ELR (cell line): ENCODE measurements at regions not wholly inside any gene's neighbourhood (a gene's known extent, or its start where the extent isn't known, plus 50 kb on each side); places are given as distances from the start of the nearest gene placed in this dataset.

Experiments used
- DNase-seq: peaks from one replicate; pipeline ENCODE4 v3.0.0-alpha.2; 2015; ENCODE audit warnings: low read depth

- DNase-seq = no peak
Observed at GRCh38 chr2:239883326-239884050, 141.7 kb downstream of the NDUFA10 start.

DNA sequence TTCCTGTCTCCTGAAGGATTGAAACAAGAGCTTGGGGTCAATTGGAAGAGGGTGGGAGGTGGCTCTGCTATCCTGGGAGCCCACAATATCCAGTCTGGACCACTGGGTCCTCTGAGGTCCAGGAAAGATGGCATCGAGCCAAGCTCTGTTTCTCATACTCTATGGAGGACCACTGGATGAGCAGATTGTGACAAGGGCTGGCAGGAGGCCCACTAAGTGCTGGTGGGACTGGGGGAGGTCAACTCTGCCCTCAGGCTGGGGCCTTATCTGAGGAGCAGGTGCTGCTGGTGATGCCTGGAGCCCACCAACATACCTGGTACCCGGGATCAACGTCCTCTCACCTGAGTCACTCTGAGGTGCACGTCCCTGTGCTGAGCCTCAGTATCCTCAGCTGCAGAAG is 142.4 kb downstream of the NDUFA10 start:
- no peak for DNase-seq

- peak; percentile 30 for DNase-seq
Observed at GRCh38 chr2:239882331-239882732, 142.8 kb downstream of the NDUFA10 start.

GRCh38 chr2:239881561-239882320 is 143.4 kb downstream of the NDUFA10 start:
- no peak for DNase-seq

DNA sequence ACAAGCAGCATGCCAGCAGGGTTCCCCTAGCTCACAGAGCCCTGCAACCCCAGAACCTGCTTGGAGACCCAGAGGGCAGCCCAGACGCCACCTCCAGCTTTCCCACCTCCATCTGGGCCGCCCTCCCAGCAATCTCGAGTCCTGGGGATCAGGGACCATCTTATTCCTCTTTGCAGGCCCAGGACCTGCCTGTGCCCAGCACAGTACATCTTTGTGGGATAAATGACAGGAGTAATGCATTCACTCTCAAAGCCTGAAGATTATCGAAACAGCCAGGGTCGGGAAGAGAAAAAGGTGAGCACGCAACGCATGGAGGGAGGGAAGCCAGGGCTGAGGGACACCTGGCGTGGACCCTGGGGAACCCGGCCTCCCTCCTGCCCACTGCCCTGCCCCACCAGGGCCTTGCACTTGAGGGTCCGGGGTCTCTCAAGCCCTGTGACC is 144.1 kb downstream of the NDUFA10 start:
- no peak for DNase-seq

- no peak for DNase-seq
Observed at GRCh38 chr2:239880396-239880795, 144.7 kb downstream of the NDUFA10 start.

DNA sequence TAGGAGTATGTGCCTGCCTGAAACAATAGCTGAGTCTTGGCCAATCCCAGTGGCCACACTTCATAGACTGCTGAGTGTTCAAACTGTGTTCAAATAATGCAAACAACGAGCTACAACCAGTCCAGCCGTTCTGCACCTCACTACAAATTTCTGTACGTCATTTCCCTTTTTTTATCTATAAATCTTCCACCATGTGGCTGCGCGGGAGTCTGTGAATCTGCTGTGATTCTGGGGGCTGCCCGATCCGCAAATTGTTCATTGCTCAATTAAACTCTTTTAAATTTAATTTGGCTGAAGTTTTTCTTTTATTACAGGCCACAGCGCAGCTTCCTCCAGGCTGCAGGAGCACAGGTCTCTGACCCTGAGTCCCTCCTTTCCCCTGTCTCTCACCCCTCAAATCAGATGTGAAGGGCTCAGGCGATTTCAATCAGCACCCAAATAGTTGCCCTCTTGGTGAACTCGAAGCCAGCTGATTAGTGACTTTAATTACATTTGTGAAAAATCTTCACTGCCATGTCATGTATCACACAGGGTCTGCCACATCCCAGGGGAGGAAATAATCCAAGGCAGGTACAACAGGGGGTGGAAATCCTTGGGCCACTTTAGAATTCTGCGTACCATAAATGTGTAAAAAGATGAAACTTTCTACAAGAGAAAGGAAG is 145.6 kb downstream of the NDUFA10 start:
- no peak for DNase-seq

GRCh38 chr2:239878686-239879085 is 146.5 kb downstream of the NDUFA10 start:
- DNase-seq = no peak

DNA sequence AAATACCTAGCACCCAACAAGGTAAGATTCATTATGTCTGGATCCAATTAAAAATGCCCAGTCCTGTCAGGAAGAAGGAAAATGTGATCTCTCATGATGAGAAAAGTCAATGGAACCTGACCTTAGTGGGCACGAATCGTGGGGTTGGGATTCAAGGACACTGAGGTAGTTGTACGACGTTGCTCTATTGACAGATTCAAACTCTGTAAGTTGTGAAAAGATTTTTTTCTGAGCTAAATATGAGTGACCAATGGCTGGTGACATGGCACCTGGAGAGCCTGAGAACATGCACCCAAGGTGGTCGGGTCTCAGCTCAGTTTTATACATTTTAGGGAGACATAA is 148.2 kb downstream of the NDUFA10 start:
- no peak for DNase-seq

DNA sequence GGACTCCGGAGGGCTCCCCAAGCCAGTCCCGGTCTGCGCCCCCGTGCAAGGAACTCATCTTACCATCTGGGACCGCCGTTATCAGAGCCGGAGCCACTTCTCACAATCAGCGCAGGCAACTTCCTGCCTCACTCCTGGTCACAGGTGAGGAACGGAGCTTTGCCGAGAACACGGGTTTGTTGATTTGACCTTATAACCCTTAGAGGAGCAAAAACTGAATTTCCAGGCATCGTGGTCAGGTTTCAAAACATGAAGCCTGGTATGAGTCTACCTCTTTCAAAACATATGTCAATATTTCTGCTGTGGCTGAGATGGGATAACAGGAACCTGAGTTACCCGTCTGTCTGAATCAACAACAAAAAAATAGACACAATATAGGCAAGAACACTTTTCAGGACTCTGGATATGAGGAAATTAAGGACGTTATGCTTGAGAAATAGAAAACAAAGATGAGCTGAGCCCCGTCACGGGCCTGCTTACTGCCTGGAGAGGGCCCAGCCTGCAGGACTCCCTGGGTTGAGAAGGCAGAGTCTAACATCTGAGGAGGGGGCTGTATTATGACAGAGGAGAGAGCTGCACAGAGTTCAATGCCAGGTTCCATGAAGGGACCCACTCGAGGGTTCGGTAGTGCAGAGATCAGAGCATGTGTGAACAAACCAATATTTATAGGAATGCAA is 148.7 kb downstream of the NDUFA10 start:
- DNase-seq = no peak

- DNase-seq = no peak
Observed at GRCh38 chr2:239874636-239875356, 150.3 kb downstream of the NDUFA10 start.

GRCh38 chr2:239873656-239874635 is 151.2 kb downstream of the NDUFA10 start:
- DNase-seq = no peak

GRCh38 chr2:239871481-239872435 is 153.4 kb downstream of the NDUFA10 start:
- DNase-seq = no peak

- DNase-seq = no peak
Observed at GRCh38 chr2:239870863-239871262, 154.3 kb downstream of the NDUFA10 start.

GRCh38 chr2:239870276-239870675 is 154.9 kb downstream of the NDUFA10 start:
- no peak for DNase-seq

- DNase-seq = no peak
Observed at GRCh38 chr2:239869272-239870155, 155.6 kb downstream of the NDUFA10 start.

DNA sequence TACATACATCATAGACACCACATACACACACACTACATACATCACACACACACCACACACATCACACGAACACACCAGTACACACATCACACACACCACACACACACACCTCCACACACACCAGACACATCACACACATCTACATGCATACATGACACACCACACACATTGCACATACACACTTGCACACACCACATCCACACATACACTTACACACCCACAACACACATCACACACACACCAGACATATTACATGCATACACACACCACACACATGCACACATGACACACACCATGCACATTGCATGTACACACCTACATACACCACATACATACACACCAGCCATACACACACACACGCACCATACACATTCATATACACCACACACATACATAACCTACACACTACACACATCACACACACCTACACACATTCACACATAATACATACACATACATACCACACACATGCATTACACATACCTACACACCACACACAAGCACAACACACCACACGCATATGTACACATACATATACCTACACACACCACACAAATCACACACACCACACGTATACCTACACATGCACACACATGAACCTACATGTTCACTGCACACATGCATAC is 156.5 kb downstream of the NDUFA10 start:
- no peak for DNase-seq

DNA sequence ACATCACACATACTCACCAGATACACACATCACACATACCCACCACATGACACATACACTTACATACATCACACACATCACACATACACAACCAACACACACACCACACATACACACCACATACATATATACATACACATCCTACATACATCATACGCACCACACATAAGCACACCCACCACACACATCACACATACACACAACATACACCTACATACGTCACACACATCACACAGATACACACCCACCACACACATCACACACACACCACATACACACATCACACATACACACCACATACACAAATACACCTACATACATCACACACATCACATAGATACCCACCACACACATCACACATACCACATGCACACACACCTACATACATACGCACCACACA is 158.4 kb downstream of the NDUFA10 start:
- DNase-seq = no peak
